ENCODE measurements at regions not wholly inside any gene's neighbourhood (a gene's known extent, or its start where the extent isn't known, plus 50 kb on each side); places are given as distances from the start of the nearest gene placed in this dataset.

DNA sequence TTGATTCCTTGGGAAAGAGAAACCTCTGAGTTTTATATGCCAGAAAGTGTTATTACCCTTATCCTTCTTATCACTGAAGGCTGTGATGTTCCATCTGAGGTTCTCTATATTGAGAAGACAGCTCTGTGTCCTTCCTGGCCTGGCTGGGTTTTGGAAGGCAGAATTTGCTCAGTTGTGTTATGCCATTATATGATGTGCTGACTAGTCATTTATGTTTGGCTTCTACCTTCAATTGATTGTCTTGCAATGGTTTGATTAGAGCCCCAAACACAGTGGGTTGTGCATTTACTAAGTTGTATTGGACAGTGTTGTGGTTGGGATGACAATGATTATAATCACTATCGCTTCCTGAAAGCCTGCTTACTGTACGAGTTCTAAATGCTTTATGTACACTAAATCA is 265.7 kb downstream of the SNAPC1 start:
- DNase-seq, result no peak

DNA sequence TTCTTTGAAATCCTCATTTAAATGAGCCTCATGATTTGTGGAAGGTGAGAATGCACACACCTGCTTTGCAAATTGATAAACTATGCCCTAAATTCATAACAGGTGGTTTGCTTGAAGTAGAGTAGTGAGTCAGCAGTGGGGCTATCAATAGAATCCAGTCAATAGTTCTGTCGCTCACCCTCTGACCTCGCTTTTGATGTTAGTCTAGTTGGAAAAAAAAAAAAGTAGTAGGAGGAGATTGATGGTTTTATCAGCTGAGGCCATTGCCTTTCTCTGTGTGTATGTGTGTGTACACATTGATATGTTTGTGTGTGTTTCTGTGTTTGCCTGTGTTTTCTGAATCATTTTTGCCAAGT is 267.3 kb downstream of the SNAPC1 start:
- no peak for DNase-seq

DNA sequence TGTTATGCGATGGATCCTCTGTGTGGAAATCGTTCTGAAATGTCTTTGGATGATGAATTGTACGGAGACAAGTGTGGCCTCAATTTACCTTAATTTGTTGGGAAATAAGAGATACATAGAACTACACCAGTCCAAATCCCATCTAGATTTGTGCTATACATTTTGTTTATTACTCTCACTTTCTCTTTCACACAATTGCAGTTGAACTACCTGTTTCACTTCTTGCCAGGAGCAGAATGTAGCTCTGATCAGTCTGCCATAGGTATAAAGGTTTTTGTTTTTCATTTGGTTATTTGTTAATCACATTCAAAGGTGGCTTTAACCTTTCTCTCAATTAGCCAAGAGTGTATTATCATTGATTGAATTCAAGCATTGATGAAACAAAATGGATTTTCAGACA is 268.2 kb downstream of the SNAPC1 start:
- no peak for DNase-seq

DNA sequence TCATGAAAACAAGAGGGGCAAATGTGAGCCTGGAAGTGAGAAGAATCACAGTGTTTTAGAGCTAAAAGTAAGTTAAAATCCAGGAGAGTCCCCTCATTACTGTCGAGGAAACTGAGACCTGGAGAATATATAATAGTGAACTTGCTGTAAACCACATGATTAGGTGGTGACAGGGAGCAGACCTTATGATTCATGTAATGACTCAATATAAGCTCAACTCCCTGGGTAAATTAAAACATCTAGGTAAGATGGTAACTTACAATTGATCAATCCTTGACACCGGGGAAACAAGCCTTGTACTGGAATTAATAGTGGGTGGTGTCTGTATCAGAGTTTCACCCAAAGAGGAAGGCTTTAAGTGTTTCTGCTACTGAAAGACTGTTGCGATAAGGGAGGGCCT is 269.3 kb downstream of the SNAPC1 start:
- DNase-seq, result no peak

DNA sequence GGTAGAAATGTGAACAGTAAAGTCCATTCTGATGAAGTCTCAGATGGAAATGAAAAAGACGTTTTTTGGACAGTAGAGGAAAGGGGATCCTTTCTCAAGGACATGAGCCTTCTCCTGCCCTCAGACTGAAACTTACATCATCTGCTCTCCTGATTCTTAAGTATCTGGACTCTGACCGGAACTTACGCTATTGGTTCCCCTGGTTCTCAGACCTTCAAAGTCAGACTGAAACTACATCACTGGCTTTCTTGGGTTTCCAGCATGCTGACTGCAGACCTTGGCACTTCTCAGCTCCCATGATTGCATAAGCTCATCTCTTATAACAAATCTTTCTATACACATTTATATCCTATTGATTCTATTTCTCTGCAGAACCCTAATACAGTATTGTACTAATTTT is 291.0 kb downstream of the SNAPC1 start:
- DNase-seq, result no peak

DNA sequence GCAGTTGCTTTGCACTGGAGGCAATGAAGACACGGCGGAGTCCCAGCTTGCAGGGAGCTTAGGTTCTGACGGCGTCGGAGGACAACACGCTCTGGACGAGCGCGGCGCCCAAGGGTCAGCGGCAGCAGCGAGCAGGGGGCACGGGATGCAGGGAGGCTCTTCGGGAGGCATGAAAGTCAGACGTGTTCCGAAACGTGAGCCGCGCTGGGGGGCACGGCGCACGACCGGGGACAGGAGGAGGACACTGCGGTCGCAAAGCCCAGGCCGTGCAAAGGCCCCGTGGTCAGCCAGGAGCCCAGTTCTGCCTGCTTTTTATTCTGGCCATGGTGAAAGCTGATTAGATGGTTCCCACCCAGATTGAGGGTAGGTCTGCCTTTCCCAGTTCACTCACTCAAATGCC is 294.6 kb downstream of the SNAPC1 start:
- no peak for DNase-seq

DNA sequence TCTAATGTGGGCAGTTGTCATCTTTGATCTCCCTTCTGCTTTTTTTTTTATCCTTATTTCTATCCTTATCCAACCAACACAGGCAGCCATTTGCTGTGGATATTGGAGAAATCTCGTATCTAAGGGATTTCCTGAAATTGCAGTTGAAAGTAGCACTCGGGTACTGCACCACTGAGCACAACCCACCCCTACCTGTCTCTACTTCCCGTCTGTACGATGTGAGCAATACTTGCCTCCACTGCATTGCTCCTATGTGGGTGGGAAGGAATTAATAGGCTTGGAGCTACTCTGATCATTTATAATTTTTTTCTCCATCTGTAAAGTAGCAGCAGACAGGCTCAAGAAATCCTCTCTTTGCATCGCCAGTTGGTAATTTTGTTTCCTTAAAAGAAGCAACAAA is 300.4 kb downstream of the SNAPC1 start:
- DNase-seq, result no peak

DNA sequence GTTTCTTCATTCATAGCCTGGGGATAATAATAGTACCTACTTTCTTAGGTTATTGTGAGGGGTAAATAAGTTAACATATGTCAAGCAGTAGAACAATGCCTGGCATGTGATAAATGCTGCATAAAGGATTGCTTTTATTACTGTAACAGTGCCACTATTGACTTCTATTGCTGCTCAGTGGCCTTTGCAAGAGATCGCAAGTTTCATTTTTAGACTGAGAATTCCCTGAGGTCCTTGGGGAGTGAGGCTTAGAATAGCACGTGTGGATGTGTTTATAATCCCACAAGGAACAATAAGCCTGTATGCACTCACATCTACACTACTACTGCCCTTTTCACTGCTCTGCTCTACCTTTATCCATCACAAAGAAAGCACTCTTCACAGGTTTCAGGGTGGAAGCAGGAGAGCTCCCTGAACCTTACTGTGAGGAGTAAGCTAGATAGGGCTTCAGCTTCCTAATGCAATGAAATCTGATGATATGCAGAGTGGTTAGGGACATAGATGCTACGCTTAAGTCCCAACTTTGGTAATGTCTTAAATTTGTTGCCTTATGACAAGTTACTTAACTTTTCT is 302.6 kb downstream of the SNAPC1 start:
- DNase-seq, result no peak

DNA sequence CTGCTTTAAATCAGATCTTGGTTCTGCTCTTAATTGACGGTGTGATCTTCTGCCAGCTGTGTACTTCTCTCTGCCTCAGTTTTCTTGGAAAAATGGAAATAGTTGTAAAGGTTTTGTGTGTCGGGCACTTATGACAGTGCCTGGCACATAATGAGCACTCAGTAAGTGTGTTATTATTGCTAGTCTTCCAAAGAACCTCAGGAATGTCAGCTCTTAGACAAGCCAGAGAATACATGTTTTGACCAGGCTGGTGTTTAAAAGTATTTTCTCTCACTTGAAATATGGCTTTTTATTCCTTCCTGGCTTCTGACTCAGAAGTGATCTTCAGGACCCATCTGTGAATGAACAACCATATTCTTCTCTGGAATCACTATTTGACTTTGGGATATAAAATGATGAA is 304.1 kb downstream of the SNAPC1 start:
- no peak for DNase-seq

DNA sequence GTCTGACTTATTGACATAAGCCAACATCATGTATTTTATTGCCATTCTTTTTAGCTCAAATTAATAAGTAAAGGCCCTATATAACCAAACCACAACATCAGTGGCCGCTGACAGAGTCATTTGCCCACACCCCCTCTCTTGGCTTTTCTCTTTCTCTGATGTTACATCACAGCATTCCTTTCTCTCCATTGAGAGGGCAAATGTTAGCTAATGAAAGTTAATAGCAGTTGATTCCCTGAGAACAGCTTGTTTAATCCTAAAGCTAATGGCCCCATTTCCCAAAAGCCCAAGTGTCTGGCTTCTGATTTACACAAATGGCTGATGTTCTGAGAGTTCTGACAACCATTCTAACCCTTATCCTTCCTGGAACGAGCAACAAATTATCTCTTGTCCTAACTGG is 308.8 kb downstream of the SNAPC1 start:
- no peak for DNase-seq

DNA sequence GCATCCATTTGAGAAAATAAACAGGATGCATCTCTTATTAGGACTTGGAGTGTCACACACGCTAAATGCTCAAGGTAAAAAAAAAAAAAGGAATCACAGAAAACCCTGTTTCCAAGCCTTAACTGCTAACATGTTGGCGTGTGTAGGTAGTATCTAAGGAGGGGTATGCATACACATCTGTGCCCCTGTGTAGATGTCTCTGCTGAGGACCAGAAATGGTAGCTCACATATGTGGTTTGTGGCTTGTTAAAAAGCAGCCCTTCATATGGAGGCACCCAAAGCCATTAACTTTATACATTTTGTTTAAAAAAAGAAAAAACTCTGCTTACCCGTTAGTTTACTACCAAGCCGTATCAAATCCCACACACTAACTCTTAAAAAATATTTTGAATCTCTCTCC is 314.1 kb downstream of the SNAPC1 start:
- DNase-seq, result no peak

DNA sequence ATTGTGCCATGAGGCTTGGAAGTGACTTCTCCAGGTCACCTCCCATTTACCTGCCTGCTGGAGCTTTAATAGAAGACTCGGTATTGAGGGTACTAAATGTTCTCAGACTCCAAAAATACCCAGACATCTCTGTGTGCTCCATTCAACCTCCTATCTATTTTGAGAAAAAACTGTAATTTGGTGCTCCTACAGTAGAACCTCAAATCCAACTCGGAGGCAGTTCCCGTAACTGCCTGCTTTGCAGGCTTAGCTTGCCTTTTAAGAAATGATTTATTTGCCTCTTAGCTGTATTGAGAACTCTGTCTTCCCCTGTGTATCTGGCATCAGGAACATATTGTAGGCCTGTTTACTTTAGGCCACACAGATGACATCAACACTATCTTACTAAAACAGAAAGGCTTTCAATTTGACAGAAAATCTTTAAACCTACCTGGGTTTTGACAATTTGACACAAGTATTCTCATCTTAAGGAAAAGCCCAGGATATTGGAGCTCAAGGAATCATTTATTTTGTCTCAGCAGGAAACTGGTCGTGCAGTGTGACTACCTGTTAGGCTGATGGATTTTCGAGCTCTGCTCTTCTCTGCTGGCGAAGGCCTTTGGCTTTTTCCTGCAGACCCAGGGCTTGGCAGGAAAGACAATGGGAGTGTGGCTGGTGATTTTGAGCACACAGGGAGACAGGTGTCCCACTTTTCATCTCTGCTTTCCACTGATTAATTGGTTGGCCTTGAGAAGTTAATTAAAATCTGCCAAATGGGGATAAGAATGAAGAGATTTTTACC is 314.8 kb downstream of the SNAPC1 start:
- DNase-seq, result no peak

DNA sequence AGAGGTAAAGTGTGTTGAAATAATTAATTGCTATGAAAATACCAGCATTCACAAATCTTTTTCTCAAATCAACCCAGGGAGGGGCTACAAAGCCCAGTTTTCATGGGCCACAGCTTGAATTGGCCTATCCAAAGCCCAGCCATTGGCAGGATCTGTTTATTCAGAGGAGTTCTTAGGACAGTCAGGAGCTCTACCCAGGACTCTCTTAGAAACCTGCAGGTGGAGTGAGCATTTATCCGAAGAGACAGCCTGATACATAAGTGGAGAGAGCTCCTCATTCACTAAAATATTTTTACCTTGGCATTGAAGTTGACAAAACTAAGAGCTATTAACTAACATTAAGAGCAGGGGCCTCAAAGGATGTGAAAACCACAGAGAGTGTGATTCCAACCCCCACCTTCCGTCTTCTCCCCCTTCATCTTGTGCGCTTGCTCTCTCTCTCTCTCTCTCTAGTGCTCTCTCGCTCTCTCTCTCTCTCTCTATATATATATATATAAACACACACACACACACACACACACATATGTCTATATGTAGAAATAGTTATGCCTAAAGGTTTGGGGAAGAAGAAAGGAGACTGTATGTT is 315.5 kb downstream of the SNAPC1 start:
- no peak for DNase-seq

DNA sequence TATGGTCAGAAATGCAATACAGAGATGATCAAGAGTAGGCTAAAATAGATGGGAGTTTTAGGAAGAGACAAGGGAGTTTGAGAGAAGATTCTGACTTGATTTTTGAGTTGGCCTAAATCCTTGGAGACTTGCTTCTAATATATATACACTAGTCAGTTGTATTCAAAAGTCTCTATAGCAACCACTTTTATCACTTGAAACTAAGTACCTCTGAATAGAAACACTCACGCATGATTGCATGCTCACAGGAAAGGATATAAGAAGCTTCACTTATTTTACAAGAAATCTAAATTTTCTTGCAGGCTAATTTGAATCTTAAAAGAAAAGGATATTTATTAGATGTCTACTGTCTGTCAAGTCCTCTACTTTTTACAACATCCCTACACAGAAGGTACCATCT is 316.8 kb downstream of the SNAPC1 start:
- no peak for DNase-seq

DNA sequence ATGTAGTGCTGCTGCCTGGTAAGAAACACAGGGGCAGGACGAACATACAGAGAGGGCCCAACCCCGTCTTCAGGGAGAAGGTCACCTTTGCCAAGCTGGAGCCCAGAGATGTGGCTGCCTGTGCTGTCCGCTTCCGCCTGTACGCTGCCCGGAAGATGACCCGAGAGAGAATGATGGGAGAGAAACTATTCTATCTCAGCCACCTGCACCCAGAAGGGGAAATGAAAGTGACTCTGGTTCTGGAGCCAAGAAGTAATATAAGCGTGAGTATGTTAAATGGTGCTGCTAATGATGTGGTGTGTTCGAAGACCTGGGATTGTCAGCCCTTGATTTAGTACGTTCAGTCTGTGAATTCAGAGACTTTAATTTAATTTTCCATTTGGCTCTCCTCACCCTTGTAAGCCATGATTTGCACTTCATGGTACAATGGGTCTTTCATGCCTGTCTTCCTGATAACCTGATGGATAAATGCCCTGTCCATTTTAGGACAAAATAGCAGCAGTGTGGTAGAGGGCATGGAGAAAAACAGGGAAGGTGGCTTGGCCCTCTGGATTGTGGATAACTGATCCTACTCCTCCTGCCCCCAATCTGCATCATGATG is 318.9 kb downstream of the SNAPC1 start:
- no peak for DNase-seq

DNA sequence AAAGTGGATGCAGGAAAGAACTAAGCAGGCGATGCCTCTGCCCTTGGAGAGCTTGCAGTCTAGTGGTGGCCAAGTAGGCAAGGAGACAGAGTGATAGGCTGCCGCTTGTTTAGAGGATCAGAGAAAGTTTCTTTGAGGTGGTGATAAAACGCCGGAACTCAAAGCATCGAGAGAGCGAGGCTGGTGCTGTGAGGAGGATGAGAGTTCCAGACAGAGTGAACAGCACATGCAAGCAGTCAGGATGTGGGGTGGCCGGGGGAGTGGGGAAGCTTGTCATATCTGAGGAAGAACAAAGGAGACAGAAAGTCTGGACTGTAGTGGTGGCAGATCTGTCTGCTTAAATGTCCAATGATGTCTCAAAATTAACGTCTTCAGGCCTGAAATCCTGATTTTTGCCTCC is 319.7 kb downstream of the SNAPC1 start:
- no peak for DNase-seq

DNA sequence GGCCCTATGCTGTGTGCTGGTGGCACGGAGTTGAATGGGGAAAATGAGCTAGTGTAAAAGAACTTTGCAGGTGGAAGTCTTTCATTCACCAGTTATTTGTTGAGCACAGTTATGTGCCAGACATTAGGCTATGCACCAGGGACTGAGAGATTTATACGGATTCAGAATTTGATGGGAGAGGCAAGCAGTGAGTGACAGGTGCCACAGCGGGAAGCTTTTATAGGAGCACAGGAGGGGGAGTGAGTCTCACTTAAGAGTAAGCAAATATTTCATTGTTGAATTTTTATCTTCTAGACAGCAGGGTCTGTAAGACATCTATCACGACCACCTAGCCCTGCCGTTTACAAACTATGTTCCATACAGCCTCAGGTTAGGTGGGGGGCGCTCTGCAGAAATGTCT is 320.6 kb downstream of the SNAPC1 start:
- no peak for DNase-seq

DNA sequence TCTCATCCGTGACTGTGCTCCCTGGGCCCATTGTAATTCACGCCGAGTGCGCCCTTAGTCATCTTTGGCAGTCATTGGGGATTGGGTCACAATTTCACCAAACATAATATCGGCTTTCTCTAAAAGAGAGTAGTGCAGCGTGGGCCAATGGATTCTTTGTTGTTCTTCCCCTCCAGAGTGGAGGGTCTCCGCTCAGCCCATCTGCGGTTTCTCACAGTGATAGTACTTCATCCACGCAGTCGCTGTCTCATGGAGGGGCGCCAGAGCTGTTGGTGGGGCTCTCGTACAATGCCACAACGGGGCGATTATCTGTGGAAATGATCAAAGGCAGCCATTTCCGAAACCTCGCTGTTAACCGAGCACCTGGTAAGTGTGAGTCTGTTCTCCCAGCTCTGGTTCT is 321.8 kb downstream of the SNAPC1 start:
- no peak for DNase-seq

DNA sequence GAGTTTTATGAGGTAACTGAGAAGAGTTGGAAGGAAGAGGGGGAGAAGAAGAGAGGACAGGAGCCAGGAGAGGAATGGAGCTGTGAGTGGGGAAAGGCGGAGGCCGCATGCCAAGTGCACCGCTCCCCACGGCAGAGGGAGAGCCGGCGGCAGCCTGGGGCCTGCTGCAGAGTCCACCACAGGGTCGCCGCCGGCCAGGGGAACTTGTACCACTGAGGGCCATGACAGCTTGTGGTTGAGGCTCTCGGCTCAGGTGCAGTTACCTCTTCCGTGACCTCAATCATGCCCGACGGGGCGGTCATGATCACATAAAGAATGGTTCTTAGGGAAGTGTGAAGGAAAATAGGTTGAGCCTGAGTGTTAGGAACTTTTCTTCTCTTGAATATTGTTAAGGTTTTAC is 325.0 kb downstream of the SNAPC1 start:
- DNase-seq, result no peak

DNA sequence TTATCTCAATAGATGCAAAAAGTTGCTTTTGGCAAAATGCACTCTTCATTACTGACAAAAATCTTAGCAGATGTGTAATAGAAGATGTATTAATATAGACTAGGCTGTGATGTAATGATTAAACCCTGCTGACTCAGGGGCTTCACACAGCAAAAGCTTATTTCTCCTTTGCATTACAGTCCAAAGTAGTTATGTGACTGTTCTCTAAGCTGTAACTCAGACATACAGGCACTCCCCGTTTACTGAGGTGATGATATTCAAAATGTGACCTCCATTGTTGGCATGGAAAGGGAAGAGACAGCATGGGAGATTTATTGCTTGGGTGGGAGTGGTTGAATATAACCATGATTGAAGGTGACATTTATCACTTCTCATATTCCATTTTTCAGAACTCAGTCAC is 331.5 kb downstream of the SNAPC1 start:
- DNase-seq, result no peak

DNA sequence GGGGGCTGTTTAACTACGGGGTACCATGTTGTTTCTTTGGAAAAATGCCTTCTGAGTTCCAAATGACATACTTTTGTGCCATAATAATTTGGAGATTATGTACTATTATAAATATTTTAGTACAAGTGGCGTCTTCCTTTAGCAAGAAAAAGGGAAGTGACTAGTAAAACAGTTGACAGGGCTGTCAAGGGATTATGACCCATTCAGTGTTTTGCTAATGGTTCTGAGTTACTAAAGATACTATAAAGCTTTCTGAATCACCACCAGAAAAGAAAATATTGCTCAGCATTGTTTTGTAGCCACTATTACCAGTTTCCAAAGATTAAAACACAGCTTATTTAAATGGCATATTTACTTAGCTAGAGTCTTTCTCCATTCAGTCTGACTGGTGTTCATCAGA is 334.9 kb downstream of the SNAPC1 start:
- DNase-seq, result no peak

DNA sequence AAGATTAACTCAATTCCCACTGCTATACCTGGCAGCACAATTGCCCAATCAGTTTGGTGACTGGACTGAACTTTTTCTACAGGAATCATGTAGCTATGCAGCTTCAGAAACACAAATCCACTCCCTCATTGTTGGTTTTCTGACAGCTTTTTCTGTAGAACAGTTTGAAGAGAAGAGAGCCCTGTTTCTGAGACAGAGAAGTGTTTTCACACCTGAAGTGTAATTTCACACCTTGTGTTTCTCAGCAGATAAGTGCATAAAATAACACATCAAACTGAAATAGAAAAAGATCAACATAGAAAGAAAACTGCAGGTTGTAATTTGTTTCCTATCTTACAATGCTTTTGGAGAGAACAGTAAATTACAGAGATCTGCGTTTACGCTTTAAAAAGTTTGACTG is 335.6 kb downstream of the SNAPC1 start:
- no peak for DNase-seq

DNA sequence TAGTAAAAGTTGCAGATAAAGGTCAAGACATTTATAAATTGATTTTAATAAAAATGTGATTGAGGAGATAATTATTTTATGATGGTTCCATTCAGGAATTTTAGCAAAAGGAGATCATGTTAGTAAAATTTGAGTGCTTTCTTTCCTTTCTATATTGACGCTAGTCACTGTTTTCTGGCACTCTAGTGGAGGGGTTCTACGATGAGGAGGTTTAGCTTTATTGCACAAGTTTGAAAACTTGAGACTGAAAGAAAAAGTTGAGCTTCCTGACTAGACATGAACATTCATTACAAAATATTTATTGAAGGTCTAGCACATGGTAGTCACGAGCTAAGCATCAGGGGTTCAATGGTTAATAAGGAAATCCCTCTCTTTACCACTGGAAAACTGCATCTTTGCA is 336.1 kb downstream of the SNAPC1 start:
- no peak for DNase-seq

DNA sequence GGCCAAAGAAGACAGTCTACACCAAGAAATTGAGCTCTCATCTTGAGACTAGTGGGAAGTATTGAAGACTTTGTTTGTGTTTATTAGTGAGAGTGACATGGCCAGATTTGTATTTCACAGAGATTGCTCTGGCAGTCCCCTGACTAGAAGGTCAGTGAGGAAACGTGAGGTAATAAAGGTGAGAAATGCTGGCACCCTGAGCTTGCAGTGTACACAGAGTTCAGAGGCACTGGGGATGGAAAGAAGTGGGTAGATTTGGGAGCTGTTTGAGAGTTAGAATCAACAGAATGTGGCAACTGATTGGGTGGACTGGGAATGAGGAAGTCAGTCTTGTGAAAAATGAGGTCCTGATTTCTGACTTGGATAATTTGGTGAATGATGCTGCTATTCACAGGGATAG is 336.9 kb downstream of the SNAPC1 start:
- DNase-seq, result no peak

DNA sequence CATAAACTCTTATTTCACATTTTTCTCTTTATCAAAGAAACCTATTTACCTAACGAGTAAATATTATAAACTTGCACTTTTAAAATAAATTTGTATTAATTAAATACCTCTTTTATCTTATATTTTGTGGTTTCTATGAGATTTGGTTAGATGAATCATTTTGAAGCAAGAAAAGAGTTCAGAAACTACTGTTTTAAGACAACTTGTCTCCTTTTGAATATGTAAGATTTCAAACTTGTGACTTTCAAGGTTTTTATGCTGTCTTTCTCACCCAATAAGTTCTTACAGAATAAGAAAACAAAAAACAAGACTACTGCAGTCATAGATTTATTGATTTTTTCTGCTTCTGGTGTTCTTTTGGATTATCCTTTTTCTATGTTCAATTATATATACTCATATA is 339.0 kb downstream of the SNAPC1 start:
- no peak for DNase-seq
